ENCODE measurements at regions not wholly inside any gene's neighbourhood (a gene's known extent, or its start where the extent isn't known, plus 50 kb on each side); places are given as distances from the start of the nearest gene placed in this dataset.
A peak's percentile ranks its signal among the peaks of the same experiment; 100 is the strongest.
"Not testable (repeated sequence)": the region's sequence is repeated elsewhere in the genome, so short reads cannot be mapped to it uniquely, and the experiment has no call there.

DNA sequence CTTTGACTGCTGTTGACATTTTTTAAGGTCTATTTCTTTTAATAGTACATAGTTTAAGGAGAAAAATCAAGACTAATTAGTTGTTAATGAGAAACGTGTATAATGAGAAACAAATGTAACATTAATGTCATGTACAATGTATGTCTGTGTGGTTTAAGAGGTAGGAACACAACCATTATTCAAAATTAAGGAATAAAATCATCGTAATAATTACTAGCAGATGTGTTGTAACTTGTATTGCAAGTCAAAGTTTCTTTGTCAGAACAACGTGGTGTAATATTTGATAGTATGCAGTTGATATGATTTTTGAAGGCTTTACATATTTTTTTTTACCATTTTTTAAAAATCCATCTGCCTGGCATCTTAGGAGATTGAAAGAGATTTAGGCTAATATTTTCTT is 120.2 kb upstream of the ARRDC3 start:
- ATAC-seq (replicated peaks in 6 of 8): no peak
- H3K27ac ChIP-seq: no peak overlapping the region
- 0 to 96% (median 79%) methylated on average over 1 to 3 of the region's 3 CpGs for WGBS, 10 experiments

GRCh38 chr5:91500758-91501157 is 117.6 kb upstream of the ARRDC3 start:
- Histone ChIP-seq H3K4me1 (replicated peaks in 1 of 2) (peaks cover 0 to 10% of the 10 kb centered on the region in 2 donors), H3K4me3 (no peak overlapping the region), H3K27ac (no peak overlapping the region)
- 56 to 95% (median 85%) methylated on average over 1 to 3 of the region's 3 CpGs for WGBS, 10 experiments
- in situ Hi-C loops (cut with MboI; ENCODE audit: low pct_unique_long_range_greater_than_20kb in 2 of 9, low sequenced_read_pairs in 9 of 9, unreplicated experiment in 9 of 9): loop anchor here in 1 of 9 experiments (25.0 kb wide), 1 partner anchor 112 kb away; no protein-coding TSS in a partner anchor
- ATAC-seq (replicated peaks in 6 of 8): peak in 1 of 8 experiments; percentile 23

More for the DNA sequence above, 120.2 kb upstream of the ARRDC3 start:
- Histone ChIP-seq H3K4me3 (no peak overlapping the region), H3K4me1 (replicated peaks in 1 of 2) (peaks cover 0 to 10% of the 10 kb centered on the region in 2 donors)
- in situ Hi-C loops (cut with MboI; ENCODE audit: low pct_unique_long_range_greater_than_20kb in 2 of 9, low sequenced_read_pairs in 9 of 9, unreplicated experiment in 9 of 9): loop anchor here in 1 of 9 experiments (25.0 kb wide), 1 partner anchor 109 kb away; no protein-coding TSS in a partner anchor

GRCh38 chr5:91499943-91500531 is 116.9 kb upstream of the ARRDC3 start:
- in situ Hi-C loops (cut with MboI; ENCODE audit: low pct_unique_long_range_greater_than_20kb in 2 of 9, low sequenced_read_pairs in 9 of 9, unreplicated experiment in 9 of 9): loop anchor here in 1 of 9 experiments (25.0 kb wide), 1 partner anchor 112 kb away; no protein-coding TSS in a partner anchor
- WGBS, 10 experiments: 0% methylated on average over 1 to 2 of the region's 2 CpGs
- no peak overlapping the region for H3K27ac ChIP-seq
- H3K4me3 ChIP-seq: no peak overlapping the region
- ATAC-seq (replicated peaks in 6 of 8): peak; percentile 56 to 83 (median 58)
- H3K4me1 ChIP-seq (replicated peaks in 1 of 2): peaks cover 0 to 7% of the 10 kb centered on the region in 2 donors

GRCh38 chr5:91495699-91496098 is 112.6 kb upstream of the ARRDC3 start:
- 36 to 93% (median 64%) methylated on average over 2 of the region's 2 CpGs; no CpG with 5 or more reads in 4 of the 10 experiments for WGBS, 10 experiments
- no peak overlapping the region for H3K4me3 ChIP-seq
- H3K4me1 ChIP-seq (replicated peaks in 1 of 2): peaks cover 0 to 2% of the 10 kb centered on the region in 2 donors
- no peak for ATAC-seq (replicated peaks in 6 of 8)
- in situ Hi-C loops (cut with MboI; ENCODE audit: low pct_unique_long_range_greater_than_20kb in 2 of 9, low sequenced_read_pairs in 9 of 9, unreplicated experiment in 9 of 9): no loop called here
- no peak overlapping the region for H3K27ac ChIP-seq

GRCh38 chr5:91494447-91494996 is 111.4 kb upstream of the ARRDC3 start:
- no peak overlapping the region for H3K4me3 ChIP-seq
- WGBS, 10 experiments: 17 to 98% (median 82%) methylated on average over 1 to 4 of the region's 4 CpGs
- no peak overlapping the region for H3K27ac ChIP-seq
- in situ Hi-C loops (cut with MboI; ENCODE audit: low pct_unique_long_range_greater_than_20kb in 2 of 9, low sequenced_read_pairs in 9 of 9, unreplicated experiment in 9 of 9): no loop called here
- no peak for ATAC-seq (replicated peaks in 6 of 8)
- H3K4me1 ChIP-seq (replicated peaks in 1 of 2): no peaks in the 10 kb centered on the region

GRCh38 chr5:91493086-91493485 is 110.0 kb upstream of the ARRDC3 start:
- in situ Hi-C loops (cut with MboI; ENCODE audit: low pct_unique_long_range_greater_than_20kb in 2 of 9, low sequenced_read_pairs in 9 of 9, unreplicated experiment in 9 of 9): no loop called here

DNA sequence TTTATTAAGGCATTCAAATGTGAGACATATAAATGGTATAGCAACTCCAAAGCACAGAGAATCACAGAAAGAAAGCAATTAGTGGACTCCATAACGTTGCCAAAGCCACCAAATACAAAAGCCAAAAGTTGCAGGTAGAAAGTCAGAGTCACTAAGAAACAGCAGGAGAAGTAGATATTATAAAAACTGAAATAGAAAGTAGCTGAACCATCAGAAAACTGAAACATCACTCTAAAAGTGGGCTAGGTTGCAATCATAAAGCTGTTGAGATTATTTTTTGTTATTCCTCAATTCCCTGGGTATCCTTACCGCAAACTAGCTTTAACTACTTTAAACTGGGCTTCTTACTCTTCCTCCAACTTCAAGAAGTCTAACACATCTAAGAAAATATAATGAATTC is 108.1 kb upstream of the ARRDC3 start:
- no peak for ATAC-seq (replicated peaks in 6 of 8)
- WGBS, 10 experiments: 10 to 100% (median 69%) methylated on average over 1 to 2 of the region's 2 CpGs
- in situ Hi-C loops (cut with MboI; ENCODE audit: low pct_unique_long_range_greater_than_20kb in 2 of 9, low sequenced_read_pairs in 9 of 9, unreplicated experiment in 9 of 9): no loop called here

More at GRCh38 chr5:91493086-91493485, 110.0 kb upstream of the ARRDC3 start:
- Histone ChIP-seq H3K4me3 (no peak overlapping the region), H3K4me1 (replicated peaks in 1 of 2) (no peaks in the 10 kb centered on the region), H3K27ac (no peak overlapping the region)
- 40 to 67% (median 50%) methylated on average over 1 of the region's 1 CpG; no CpG with 5 or more reads in 5 of the 10 experiments for WGBS, 10 experiments
- ATAC-seq (replicated peaks in 6 of 8): no peak

DNA sequence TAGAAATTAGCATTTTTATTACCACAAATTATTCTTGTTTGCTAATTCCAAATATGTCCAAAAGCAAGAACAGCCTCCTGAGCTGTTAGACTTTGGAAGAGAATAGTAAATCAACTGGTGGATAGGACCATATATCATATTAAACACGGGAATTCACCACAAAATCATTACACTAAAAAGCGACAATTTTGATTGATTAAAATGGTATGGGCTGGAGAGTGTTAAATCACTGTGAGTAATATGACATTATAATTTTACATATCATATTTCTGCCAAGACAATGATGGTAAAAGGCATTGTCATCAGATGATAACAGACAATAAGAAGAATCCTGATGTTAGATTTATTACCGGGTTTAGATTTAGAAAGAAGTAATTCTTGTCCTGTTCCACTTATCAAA is 107.2 kb upstream of the ARRDC3 start:
- H3K4me3 ChIP-seq: no peak overlapping the region
- in situ Hi-C loops (cut with MboI; ENCODE audit: low pct_unique_long_range_greater_than_20kb in 2 of 9, low sequenced_read_pairs in 9 of 9, unreplicated experiment in 9 of 9): no loop called here
- H3K27ac ChIP-seq: no peak overlapping the region
- no peaks in the 10 kb centered on the region for H3K4me1 ChIP-seq (replicated peaks in 1 of 2)
- ATAC-seq (replicated peaks in 6 of 8): peak in 4 of 8 experiments; percentile 30 to 54 (median 35)
- WGBS, 10 experiments: 56 to 92% (median 70%) methylated on average over 1 to 3 of the region's 3 CpGs; no CpG with 5 or more reads in 1 of the 10 experiments

More for the DNA sequence above, 108.1 kb upstream of the ARRDC3 start:
- no peak overlapping the region for H3K4me3 ChIP-seq
- no peak overlapping the region for H3K27ac ChIP-seq
- no peaks in the 10 kb centered on the region for H3K4me1 ChIP-seq (replicated peaks in 1 of 2)

DNA sequence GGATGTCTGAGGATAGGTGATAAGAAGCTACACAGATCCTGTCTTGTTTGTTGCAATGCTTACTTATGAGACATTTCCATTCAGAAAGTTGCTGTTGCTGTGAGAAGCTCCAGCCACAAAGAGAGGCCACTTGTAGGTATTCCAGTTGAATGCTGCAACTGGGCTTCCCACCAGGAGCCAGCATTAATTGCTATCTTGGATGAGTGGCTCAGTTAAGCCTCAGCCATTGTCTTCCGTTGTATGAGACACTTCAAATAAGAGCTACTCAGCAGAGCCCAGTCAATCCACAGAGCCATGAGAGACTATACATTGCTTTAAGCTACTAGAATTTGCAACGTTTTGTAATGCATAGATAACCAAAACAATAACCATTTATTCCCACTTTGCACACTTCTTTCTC is 104.3 kb upstream of the ARRDC3 start:
- no peak overlapping the region for H3K4me3 ChIP-seq
- no peak for ATAC-seq (replicated peaks in 6 of 8)
- WGBS, 10 experiments: 10 to 100% (median 67%) methylated on average over 1 to 2 of the region's 2 CpGs; no CpG with 5 or more reads in 1 of the 10 experiments
- no peaks in the 10 kb centered on the region for H3K4me1 ChIP-seq (replicated peaks in 1 of 2)
- H3K27ac ChIP-seq: no peak overlapping the region
- in situ Hi-C loops (cut with MboI; ENCODE audit: low pct_unique_long_range_greater_than_20kb in 2 of 9, low sequenced_read_pairs in 9 of 9, unreplicated experiment in 9 of 9): no loop called here

GRCh38 chr5:91486638-91487037 is 103.5 kb upstream of the ARRDC3 start:
- 0 to 66% (median 33%) methylated on average over 1 to 2 of the region's 2 CpGs; no CpG with 5 or more reads in 1 of the 10 experiments for WGBS, 10 experiments
- ATAC-seq (replicated peaks in 6 of 8): peak in 2 of 8 experiments; percentile 71 to 72
- in situ Hi-C loops (cut with MboI; ENCODE audit: low pct_unique_long_range_greater_than_20kb in 2 of 9, low sequenced_read_pairs in 9 of 9, unreplicated experiment in 9 of 9): no loop called here
- Histone ChIP-seq H3K4me3 (no peak overlapping the region), H3K4me1 (replicated peaks in 1 of 2) (no peaks in the 10 kb centered on the region), H3K27ac (no peak overlapping the region)

DNA sequence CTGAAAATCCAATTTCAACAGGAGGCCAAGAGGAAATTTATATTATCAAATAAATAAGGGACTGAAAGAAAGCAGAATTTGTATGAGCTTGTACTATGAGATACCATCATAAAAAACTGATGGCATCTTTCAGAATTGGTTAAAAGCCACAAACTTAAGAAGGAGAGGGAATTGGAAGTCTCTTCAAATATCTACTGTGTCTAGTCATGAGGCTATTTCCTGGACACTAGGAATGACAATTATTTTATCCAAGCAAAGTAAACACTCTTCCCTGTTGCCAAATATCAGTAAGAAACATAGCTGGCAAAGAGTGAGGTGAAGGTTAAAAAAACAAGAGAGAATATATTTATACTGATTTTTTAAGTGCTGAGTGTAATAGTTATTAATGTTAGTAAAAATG is 101.5 kb upstream of the ARRDC3 start:
- no peak for ATAC-seq (replicated peaks in 6 of 8)
- Histone ChIP-seq H3K27ac (no peak overlapping the region), H3K4me3 (no peak overlapping the region), H3K4me1 (replicated peaks in 1 of 2) (no peaks in the 10 kb centered on the region)
- in situ Hi-C loops (cut with MboI; ENCODE audit: low pct_unique_long_range_greater_than_20kb in 2 of 9, low sequenced_read_pairs in 9 of 9, unreplicated experiment in 9 of 9): no loop called here

DNA sequence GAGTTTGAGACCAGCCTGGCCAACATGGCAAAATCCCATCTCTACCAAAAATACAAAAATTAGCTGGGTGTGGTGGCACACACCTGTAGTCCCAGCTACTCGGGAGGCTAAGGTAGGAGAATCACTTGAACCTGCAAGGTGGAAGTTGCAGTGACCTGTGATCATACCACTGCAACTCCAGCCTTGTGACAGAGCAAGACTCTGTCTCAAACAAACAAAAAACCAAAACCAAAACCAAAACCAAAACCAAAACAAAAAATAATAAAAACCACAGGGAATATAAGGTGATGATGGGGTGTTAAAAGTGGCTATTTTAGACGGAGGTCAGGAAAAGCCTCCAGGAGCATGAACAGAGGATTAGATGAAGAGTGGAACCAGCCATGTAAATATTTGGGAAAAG is 96.3 kb upstream of the ARRDC3 start:
- in situ Hi-C loops (cut with MboI; ENCODE audit: low pct_unique_long_range_greater_than_20kb in 2 of 9, low sequenced_read_pairs in 9 of 9, unreplicated experiment in 9 of 9); H3K4me1 ChIP-seq (replicated peaks in 1 of 2); H3K27ac ChIP-seq; H3K4me3 ChIP-seq; ATAC-seq (replicated peaks in 6 of 8): not testable (repeated sequence)
- WGBS, 10 experiments: 0 to 100% (median 71%) methylated on average over 1 to 2 of the region's 2 CpGs; no CpG with 5 or more reads in 1 of the 10 experiments

- in situ Hi-C loops (cut with MboI; ENCODE audit: low pct_unique_long_range_greater_than_20kb in 2 of 9, low sequenced_read_pairs in 9 of 9, unreplicated experiment in 9 of 9): no loop called here
- H3K4me3 ChIP-seq: no peak overlapping the region
- no peak overlapping the region for H3K27ac ChIP-seq
- no peaks in the 10 kb centered on the region for H3K4me1 ChIP-seq (replicated peaks in 1 of 2)
- 29 to 100% (median 88%) methylated on average over 1 to 2 of the region's 2 CpGs; no CpG with 5 or more reads in 1 of the 10 experiments for WGBS, 10 experiments
- no peak for ATAC-seq (replicated peaks in 6 of 8)
Measured at GRCh38 chr5:91478096-91478495, 95.0 kb upstream of the ARRDC3 start.

DNA sequence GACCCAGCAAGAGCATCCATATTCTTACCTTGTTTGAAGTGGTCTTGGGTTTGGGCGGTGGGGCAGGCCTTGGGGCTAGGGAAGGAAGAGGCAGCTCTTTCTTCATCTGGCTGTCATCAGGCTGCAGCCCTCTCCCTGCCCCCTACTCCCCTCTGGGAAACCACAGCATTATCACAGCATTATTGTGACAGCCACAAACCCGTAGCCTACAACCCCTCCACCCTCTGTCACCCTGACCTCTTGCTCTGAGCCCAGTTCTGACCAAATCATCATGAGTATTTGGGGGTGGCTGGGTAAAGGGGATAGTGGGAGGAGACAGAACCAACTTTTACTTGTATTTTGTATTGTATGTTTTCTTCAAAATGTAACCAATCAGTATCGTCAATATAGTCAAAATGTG is 94.3 kb upstream of the ARRDC3 start:
- ATAC-seq (replicated peaks in 6 of 8): no peak
- no peaks in the 10 kb centered on the region for H3K4me1 ChIP-seq (replicated peaks in 1 of 2)
- no peak overlapping the region for H3K27ac ChIP-seq
- in situ Hi-C loops (cut with MboI; ENCODE audit: low pct_unique_long_range_greater_than_20kb in 2 of 9, low sequenced_read_pairs in 9 of 9, unreplicated experiment in 9 of 9): no loop called here
- 0 to 100% (median 80%) methylated on average over 1 to 2 of the region's 3 CpGs; no CpG with 5 or more reads in 1 of the 10 experiments for WGBS, 10 experiments
- no peak overlapping the region for H3K4me3 ChIP-seq
